Putamen (tissue), 1 donor: ENCODE measurements at regions not wholly inside any gene's neighbourhood (a gene's known extent, or its start where the extent isn't known, plus 50 kb on each side); places are given as distances from the start of the nearest gene placed in this dataset.
A peak's percentile ranks its signal among the peaks of the same experiment; 100 is the strongest.

Experiments used
- DNase-seq: peaks from one replicate; pipeline ENCODE4 v3.0.0-alpha.2; 2016; ENCODE audit warnings: low spot score

- peak; percentile 11 for DNase-seq
These were observed 52.0 kb downstream of the RPP21 start for GRCh38 chr6:30396833-30397479.

- DNase-seq: no peak
These were observed 52.7 kb downstream of the RPP21 start for GRCh38 chr6:30397697-30398096.

- no peak for DNase-seq
These were observed 54.6 kb downstream of the RPP21 start for GRCh38 chr6:30399390-30400058.

- DNase-seq: no peak
These were observed 61.0 kb downstream of the RPP21 start for GRCh38 chr6:30405934-30406333.

GRCh38 chr6:30409184-30409583, 64.2 kb downstream of the RPP21 start:
- no peak for DNase-seq

GRCh38 chr6:30411515-30412207, 66.7 kb downstream of the RPP21 start:
- peak; percentile 7 for DNase-seq

- DNase-seq: no peak
These were observed 70.9 kb upstream of the HLA-E start for GRCh38 chr6:30418448-30418847.

- no peak for DNase-seq
These were observed 64.8 kb upstream of the HLA-E start for GRCh38 chr6:30424549-30424948.
